Glutamatergic neuron (in vitro differentiated cells): ENCODE measurements at regions not wholly inside any gene's neighbourhood (a gene's known extent, or its start where the extent isn't known, plus 50 kb on each side); places are given as distances from the start of the nearest gene placed in this dataset.

Experiments
- DNase-seq: peaks from one replicate; pipeline ENCODE4 v3.0.0; 2022
- H3K27ac Mint-ChIP-seq: one replicate; pipeline ENCODE4 v1.8.0; 2020; ENCODE audit warnings: mild to moderate bottlenecking, mixed read lengths, inconsistent platforms; ENCODE audit not compliant: unreplicated experiment
- H3K27me3 Mint-ChIP-seq: one replicate; pipeline ENCODE4 v1.8.0; 2020; ENCODE audit warnings: mild to moderate bottlenecking, moderate library complexity, mixed read lengths, inconsistent platforms; ENCODE audit not compliant: unreplicated experiment
- H3K36me3 Mint-ChIP-seq: one replicate; pipeline ENCODE4 v1.8.0; 2020; ENCODE audit warnings: mild to moderate bottlenecking, mixed read lengths, inconsistent platforms; ENCODE audit not compliant: unreplicated experiment
- H3K4me1 Mint-ChIP-seq: one replicate; pipeline ENCODE4 v1.8.0; 2020; ENCODE audit warnings: mild to moderate bottlenecking, low read depth, mixed read lengths, inconsistent platforms; ENCODE audit not compliant: unreplicated experiment
- H3K4me3 Mint-ChIP-seq: one replicate; pipeline ENCODE4 v1.8.0; 2020; ENCODE audit warnings: mild to moderate bottlenecking, mixed read lengths, inconsistent platforms; ENCODE audit not compliant: unreplicated experiment
- H3K9me3 Mint-ChIP-seq: one replicate; pipeline ENCODE4 v1.8.0; 2020; ENCODE audit warnings: mild to moderate bottlenecking, moderate library complexity, mixed read lengths, inconsistent platforms; ENCODE audit not compliant: unreplicated experiment
- TF ChIP-seq, protein P1 (sequence below): fragments of 200-600 bp; sonication (generic); IDR thresholded peaks from one replicate; pipeline ENCODE4 v1.5.0; 2021; ENCODE audit not compliant: partially characterized antibody, unreplicated experiment

DNA sequence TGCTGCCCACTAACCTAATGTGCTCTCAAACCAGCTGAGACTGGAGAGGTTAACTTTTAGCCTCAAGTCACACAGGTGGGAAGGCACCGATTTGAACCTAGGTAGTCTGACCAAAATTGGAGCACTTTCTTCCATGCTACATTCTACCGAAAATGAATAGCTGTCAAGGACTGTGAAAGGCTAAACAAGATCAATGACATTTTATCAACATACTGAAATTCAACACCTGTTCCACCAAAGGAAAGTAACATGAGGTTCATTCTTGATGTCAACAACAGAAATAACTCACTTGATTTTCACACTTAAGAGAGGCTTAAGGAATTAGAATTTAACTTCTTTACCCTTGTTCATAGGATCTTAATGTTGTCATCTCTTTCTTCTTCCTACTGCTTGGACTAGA lies 284.4 kb upstream of the MON1B start:
- H3K9me3 Mint-ChIP-seq = no peaks in the 10 kb centered on the region
- H3K4me3 Mint-ChIP-seq = no peak overlapping the region
- H3K36me3 Mint-ChIP-seq = no peaks in the 10 kb centered on the region
- TF ChIP-seq, protein P1, sequence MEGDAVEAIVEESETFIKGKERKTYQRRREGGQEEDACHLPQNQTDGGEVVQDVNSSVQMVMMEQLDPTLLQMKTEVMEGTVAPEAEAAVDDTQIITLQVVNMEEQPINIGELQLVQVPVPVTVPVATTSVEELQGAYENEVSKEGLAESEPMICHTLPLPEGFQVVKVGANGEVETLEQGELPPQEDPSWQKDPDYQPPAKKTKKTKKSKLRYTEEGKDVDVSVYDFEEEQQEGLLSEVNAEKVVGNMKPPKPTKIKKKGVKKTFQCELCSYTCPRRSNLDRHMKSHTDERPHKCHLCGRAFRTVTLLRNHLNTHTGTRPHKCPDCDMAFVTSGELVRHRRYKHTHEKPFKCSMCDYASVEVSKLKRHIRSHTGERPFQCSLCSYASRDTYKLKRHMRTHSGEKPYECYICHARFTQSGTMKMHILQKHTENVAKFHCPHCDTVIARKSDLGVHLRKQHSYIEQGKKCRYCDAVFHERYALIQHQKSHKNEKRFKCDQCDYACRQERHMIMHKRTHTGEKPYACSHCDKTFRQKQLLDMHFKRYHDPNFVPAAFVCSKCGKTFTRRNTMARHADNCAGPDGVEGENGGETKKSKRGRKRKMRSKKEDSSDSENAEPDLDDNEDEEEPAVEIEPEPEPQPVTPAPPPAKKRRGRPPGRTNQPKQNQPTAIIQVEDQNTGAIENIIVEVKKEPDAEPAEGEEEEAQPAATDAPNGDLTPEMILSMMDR = no peak
- DNase-seq = no peak
- no peaks in the 10 kb centered on the region for H3K27me3 Mint-ChIP-seq
- peaks cover 3% of the 10 kb centered on the region for H3K4me1 Mint-ChIP-seq
- no peak overlapping the region for H3K27ac Mint-ChIP-seq

DNA sequence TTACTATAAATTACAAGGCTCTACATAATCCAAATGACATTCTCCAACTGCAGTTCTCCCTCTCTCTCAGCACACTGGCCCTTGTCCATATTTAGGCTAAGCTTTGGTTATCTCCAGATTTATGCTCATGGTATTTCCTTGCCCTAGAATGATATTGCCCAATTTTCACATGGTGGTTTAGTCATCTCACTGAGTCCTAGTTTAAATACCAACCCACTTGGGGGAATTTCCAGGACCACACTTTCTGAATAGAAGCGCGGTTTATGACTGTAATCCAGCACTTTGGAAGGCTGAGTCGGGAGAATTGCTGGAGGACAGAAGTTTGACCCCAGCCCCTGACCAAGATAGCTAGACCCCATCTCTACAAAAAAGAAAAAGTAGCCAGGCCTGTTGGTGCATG lies 280.1 kb upstream of the MON1B start:
- no peaks in the 10 kb centered on the region for H3K9me3 Mint-ChIP-seq
- no peaks in the 10 kb centered on the region for H3K36me3 Mint-ChIP-seq
- H3K4me1 Mint-ChIP-seq = no peaks in the 10 kb centered on the region
- H3K27ac Mint-ChIP-seq = no peak overlapping the region
- no peak for DNase-seq
- no peak overlapping the region for H3K4me3 Mint-ChIP-seq
- TF ChIP-seq, protein P1 = no peak
- H3K27me3 Mint-ChIP-seq = no peaks in the 10 kb centered on the region

DNA sequence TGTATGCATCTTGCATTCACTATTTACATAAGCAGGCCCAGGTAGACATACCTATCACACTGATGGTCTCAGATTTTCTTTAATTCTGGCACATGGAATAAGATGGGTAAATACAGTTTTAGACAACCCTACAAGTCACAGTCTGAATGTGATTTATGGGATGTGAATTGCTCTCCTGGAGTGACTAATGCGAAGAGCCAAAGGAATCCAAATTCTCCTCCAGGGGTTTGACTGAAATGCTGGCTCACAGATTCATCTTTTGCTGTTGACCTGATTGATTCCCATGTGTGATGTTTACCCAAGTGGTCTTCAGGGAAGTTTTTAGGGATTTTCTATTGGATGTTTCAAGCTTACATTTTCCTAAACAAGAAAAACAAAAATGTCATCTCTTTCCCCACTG lies 277.9 kb upstream of the MON1B start:
- Mint-ChIP-seq H3K9me3 (no peaks in the 10 kb centered on the region), H3K4me3 (no peak overlapping the region), H3K36me3 (no peaks in the 10 kb centered on the region), H3K4me1 (no peaks in the 10 kb centered on the region), H3K27ac (no peak overlapping the region), H3K27me3 (no peaks in the 10 kb centered on the region)
- TF ChIP-seq, protein P1 = no peak
- no peak for DNase-seq

DNA sequence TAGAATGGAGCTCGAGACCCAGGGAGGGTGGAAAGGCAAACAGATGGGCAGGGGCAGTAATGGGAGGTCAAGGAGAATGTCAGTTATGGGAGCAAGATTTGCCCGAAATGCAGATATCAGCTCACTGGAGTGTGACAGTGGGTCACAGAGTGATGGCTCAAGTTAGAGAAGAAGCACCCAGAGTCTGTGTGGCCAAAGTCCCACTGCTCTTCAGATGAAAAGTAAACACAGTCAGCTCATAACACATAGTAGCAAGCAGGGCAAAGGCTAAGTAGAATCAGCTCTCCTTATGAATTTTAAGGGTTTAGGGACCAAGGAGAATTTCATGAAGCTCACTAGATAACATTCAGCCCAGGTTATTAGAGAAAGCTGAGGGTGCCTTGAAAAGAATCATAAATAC lies 264.9 kb upstream of the MON1B start:
- Mint-ChIP-seq H3K9me3 (no peaks in the 10 kb centered on the region), H3K27me3 (peaks cover 1% of the 10 kb centered on the region), H3K27ac (peak overlapping the region; percentile 54), H3K4me1 (peaks cover 18% of the 10 kb centered on the region), H3K4me3 (no peak overlapping the region), H3K36me3 (peaks cover 4% of the 10 kb centered on the region)
- TF ChIP-seq, protein P1 = no peak
- DNase-seq = no peak

DNA sequence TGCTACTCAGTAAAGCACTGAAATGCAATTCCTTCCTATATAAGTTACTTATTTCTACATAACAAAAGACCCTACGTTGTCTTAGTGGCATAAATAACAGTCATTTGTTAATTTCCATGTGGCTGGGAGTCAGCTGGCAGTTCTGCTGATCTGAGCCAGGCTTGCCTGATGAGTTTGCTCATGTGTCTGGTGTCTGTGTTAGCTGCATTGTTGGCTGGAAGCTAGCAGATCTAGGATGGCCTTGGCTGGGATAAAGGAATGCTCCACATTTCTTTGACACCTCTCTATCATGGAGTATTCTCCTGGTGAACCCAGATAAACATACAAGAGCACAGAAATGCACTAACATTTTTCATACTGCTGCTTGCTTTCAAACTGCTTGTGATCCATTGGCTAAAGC lies 264.4 kb upstream of the MON1B start:
- Mint-ChIP-seq H3K4me3 (no peak overlapping the region), H3K27me3 (peaks cover 1% of the 10 kb centered on the region), H3K27ac (no peak overlapping the region), H3K36me3 (peaks cover 4% of the 10 kb centered on the region), H3K4me1 (peaks cover 18% of the 10 kb centered on the region), H3K9me3 (no peaks in the 10 kb centered on the region)
- TF ChIP-seq, protein P1 = no peak
- no peak for DNase-seq
